NCI-H1417 treated with DMSO at 0.1 percent for 48 hours (cell line): ENCODE measurements at regions not wholly inside any gene's neighbourhood (a gene's known extent, or its start where the extent isn't known, plus 50 kb on each side); places are given as distances from the start of the nearest gene placed in this dataset.

Source experiments
- DNase-seq: peaks from one replicate; lab custom pipeline; 2025; lab: John Stamatoyannopoulos, UW

GRCh38 chr21:22399681-22400514 lies 1401.7 kb downstream of the NCAM2 start:
- no peak for DNase-seq

GRCh38 chr21:22409571-22409970 lies 1411.4 kb downstream of the NCAM2 start:
- no peak for DNase-seq

- DNase-seq, result no peak
These were observed 1418.3 kb downstream of the NCAM2 start for GRCh38 chr21:22416555-22416954.

- no peak for DNase-seq
These were observed 1423.4 kb downstream of the NCAM2 start for GRCh38 chr21:22421416-22422180.

- DNase-seq, result no peak
These were observed 1440.3 kb downstream of the NCAM2 start for GRCh38 chr21:22438428-22439086.

- no peak for DNase-seq
These were observed 1446.8 kb downstream of the NCAM2 start for GRCh38 chr21:22444990-22445389.

GRCh38 chr21:22450507-22450906 lies 1452.3 kb downstream of the NCAM2 start:
- DNase-seq, result peak; percentile 72

GRCh38 chr21:22456241-22456640 lies 1458.0 kb downstream of the NCAM2 start:
- DNase-seq, result no peak

GRCh38 chr21:22468893-22469292 lies 1470.7 kb downstream of the NCAM2 start:
- DNase-seq, result no peak

GRCh38 chr21:22474403-22474802 lies 1476.2 kb downstream of the NCAM2 start:
- no peak for DNase-seq

- DNase-seq, result no peak
These were observed 1478.0 kb downstream of the NCAM2 start for GRCh38 chr21:22476214-22476613.

GRCh38 chr21:22476726-22477646 lies 1478.8 kb downstream of the NCAM2 start:
- no peak for DNase-seq

- no peak for DNase-seq
These were observed 1491.8 kb downstream of the NCAM2 start for GRCh38 chr21:22490049-22490448.

- DNase-seq, result no peak
These were observed 1518.0 kb downstream of the NCAM2 start for GRCh38 chr21:22516230-22516629.

- DNase-seq, result no peak
These were observed 1537.4 kb downstream of the NCAM2 start for GRCh38 chr21:22535630-22536029.

- DNase-seq, result no peak
These were observed 1538.3 kb downstream of the NCAM2 start for GRCh38 chr21:22536509-22536908.

GRCh38 chr21:22544747-22545146 lies 1546.5 kb downstream of the NCAM2 start:
- DNase-seq, result no peak

GRCh38 chr21:22552390-22552789 lies 1554.2 kb downstream of the NCAM2 start:
- no peak for DNase-seq

- no peak for DNase-seq
These were observed 1556.6 kb downstream of the NCAM2 start for GRCh38 chr21:22554690-22555316.

- DNase-seq, result no peak
These were observed 1558.6 kb downstream of the NCAM2 start for GRCh38 chr21:22556829-22557228.

- DNase-seq, result no peak
These were observed 1563.7 kb downstream of the NCAM2 start for GRCh38 chr21:22561946-22562345.
